ENCODE measurements at regions not wholly inside any gene's neighbourhood (a gene's known extent, or its start where the extent isn't known, plus 50 kb on each side); places are given as distances from the start of the nearest gene placed in this dataset.

- H3K4me3 ChIP-seq (ENCODE audit: low read length): no peak overlapping the region
- DNase-seq (ENCODE audit: low read depth): peak; percentile 51
- peak; percentile 64 for TF ChIP-seq CTCF (IDR thresholded peaks at IDR 0.05; ENCODE audit: insufficient read depth, low read depth, low read length, missing control alignments)
These were observed 243.2 kb upstream of the TMEM229A start for GRCh38 chr7:124276005-124276622.

GRCh38 chr7:124275411-124275810, 242.5 kb upstream of the TMEM229A start:
- DNase-seq (ENCODE audit: low read depth): no peak
- TF ChIP-seq CTCF (IDR thresholded peaks at IDR 0.05; ENCODE audit: insufficient read depth, low read depth, low read length, missing control alignments): no peak
- no peak overlapping the region for H3K4me3 ChIP-seq (ENCODE audit: low read length)

GRCh38 chr7:124269774-124270173, 236.9 kb upstream of the TMEM229A start:
- no peak for TF ChIP-seq CTCF (IDR thresholded peaks at IDR 0.05; ENCODE audit: insufficient read depth, low read depth, low read length, missing control alignments)
- no peak for DNase-seq (ENCODE audit: low read depth)

GRCh38 chr7:124267154-124267553, 234.3 kb upstream of the TMEM229A start:
- no peak overlapping the region for H3K4me3 ChIP-seq (ENCODE audit: low read length)
- no peak for DNase-seq (ENCODE audit: low read depth)
- TF ChIP-seq CTCF (IDR thresholded peaks at IDR 0.05; ENCODE audit: insufficient read depth, low read depth, low read length, missing control alignments): no peak

More at GRCh38 chr7:124269774-124270173, 236.9 kb upstream of the TMEM229A start:
- no peak overlapping the region for H3K4me3 ChIP-seq (ENCODE audit: low read length)

- H3K4me3 ChIP-seq (ENCODE audit: low read length): no peak overlapping the region
- TF ChIP-seq CTCF (IDR thresholded peaks at IDR 0.05; ENCODE audit: insufficient read depth, low read depth, low read length, missing control alignments): no peak
- DNase-seq (ENCODE audit: low read depth): peak; percentile 75
These were observed 230.5 kb upstream of the TMEM229A start for GRCh38 chr7:124263232-124263827.

- TF ChIP-seq CTCF (IDR thresholded peaks at IDR 0.05; ENCODE audit: insufficient read depth, low read depth, low read length, missing control alignments): no peak
- DNase-seq (ENCODE audit: low read depth): no peak
- H3K4me3 ChIP-seq (ENCODE audit: low read length): no peak overlapping the region
These were observed 228.8 kb upstream of the TMEM229A start for GRCh38 chr7:124261710-124262109.

All from epithelial cell of esophagus (primary cell).